ENCODE measurements at regions not wholly inside any gene's neighbourhood (a gene's known extent, or its start where the extent isn't known, plus 50 kb on each side); places are given as distances from the start of the nearest gene placed in this dataset.

DNA sequence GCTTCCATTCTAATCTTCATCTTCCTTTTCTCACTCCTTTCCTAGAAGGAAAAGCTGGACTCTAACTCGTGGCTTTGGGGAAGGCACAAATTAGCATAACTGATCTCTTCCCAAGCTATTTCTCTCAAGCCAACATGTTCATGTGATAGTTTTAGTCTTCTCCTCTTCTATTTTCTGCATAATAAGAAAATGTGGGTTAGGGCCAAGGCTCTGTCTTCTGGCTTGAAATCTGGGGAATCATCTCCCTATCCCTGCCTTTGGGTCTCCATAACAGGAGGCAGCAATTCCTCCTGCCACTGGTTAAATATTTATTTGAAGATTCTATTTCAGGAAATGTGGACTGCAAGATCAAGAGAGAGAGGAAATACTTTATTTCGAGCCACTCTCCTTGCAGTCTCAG is 1669.6 kb downstream of the MAT2B start:
- DNase-seq (ENCODE audit: low read depth in 2 of 2): no peak

DNA sequence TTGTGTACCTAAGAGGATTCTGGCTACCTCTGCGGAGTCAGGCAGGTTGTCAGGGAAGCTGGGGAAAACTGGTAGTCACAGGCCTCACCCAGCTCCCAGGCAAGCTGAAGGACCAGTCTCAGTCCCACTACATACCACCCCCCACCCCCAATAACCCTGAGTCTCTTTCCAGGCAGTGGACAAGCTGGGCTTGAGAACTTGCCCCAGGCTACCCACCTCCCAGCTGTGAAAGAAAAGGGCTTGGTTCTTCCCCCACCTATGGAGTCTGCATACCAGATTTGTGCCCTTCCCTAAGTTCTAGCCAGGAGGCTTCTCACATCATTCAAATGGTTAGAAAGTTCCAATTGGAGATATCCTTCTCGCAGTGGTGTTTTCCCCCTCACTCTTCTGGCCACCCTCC is 1678.8 kb downstream of the MAT2B start:
- DNase-seq (ENCODE audit: low read depth in 2 of 2): no peak

DNA sequence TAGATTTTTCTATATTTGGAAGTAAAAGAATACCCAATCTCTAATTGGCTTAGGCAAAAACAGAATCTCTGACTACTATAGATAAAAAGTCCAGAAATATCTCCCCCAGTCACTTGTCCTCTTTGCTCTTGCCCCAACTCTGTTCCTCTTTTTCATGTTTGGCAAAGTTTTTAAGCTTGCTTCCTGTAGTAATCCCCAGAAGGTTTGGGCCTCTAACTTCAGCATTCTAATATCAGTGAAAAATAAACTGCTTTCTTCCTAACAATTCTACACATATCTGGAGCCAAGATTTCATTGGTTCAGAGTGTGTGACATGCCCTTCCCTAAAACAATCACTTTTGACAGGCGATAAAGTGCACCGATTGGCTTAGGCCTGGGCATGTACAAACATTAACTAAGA is 1680.3 kb downstream of the MAT2B start:
- DNase-seq (ENCODE audit: low read depth in 2 of 2): no peak

DNA sequence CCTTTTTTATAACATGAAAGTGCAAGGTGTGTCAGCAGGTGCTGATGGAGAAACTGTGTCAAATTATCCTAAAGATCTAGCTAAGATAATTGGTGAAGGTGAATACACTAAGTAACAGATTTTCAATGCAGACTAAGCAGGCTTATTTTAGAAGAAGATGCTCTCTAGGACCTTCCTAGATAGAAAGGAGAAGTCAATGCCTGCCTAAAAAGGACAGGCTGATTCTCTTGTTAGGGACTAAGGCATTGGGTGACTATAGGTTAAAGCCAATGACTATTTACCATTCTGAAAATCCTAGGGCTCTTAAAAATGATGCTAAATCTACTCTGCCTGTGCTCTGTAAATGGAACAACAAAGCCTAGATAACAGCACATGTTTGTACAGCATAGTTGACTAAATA is 1682.4 kb downstream of the MAT2B start:
- no peak for DNase-seq (ENCODE audit: low read depth in 2 of 2)

DNA sequence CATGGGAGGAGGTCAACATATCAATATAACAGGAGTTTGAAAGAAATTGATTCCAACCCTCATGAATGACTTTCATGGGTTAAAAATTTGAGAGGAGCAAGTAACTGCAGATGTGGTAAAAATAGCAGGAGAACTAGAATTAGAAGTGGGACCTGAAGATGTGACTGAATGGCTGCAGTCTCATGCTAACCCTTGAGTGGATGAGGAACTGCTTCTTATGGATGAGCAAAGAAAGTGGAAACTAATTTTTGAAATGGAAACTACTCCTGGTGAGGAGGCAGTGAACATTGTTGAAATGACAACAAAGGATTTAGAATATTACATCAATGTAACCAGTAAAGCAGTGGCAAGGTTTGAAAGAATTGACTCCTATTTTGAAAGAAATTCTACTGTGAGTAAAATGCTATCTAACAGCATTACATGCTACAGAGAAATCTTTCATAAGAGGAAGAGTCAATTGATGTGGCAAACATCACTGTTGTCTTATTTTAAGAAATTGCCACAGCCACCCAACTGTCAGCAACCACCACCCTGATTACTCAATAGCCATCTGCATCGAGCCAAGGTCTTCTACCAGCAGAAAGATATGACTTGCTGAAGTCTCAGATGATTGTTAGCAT is 1683.2 kb downstream of the MAT2B start:
- DNase-seq (ENCODE audit: low read depth in 2 of 2): no peak

DNA sequence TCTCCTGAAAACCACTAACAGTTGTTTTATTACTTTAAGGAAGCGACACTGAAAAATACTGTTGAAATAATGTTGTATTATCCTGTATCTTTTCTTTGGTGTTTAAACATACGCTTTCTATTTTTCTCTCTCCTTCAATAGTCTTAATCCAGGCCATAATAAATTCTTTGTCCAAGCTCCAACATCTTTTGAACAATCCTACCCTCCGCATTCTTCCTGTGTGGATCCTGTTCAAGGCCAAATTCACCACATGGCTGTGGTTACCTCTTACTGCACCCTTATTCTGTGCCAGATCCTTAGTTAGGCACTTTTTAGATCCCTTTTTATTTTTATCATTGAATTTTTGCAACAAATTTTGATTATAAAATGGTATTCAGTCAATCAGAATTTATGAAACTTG is 1691.5 kb downstream of the MAT2B start:
- DNase-seq (ENCODE audit: low read depth in 2 of 2): no peak

DNA sequence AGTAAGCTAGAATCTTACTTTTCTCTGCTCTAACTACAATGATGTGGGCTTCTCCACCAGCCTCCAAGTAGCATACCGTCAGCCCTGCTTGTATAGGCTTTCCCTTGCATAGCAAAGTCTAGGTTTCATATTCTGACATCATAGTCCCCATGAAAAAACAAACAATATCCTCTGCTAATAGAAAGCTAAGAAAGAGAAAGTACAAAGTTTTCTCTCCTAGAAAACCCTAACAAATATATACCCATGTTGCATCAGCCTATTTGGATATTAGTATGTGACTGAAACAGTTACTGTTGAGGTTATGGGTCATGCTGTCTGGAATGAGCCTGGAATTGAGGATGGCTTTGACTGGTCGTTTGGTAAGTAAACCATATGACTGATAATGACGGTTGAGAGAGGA is 1696.0 kb downstream of the MAT2B start:
- DNase-seq (ENCODE audit: low read depth in 2 of 2): no peak

DNA sequence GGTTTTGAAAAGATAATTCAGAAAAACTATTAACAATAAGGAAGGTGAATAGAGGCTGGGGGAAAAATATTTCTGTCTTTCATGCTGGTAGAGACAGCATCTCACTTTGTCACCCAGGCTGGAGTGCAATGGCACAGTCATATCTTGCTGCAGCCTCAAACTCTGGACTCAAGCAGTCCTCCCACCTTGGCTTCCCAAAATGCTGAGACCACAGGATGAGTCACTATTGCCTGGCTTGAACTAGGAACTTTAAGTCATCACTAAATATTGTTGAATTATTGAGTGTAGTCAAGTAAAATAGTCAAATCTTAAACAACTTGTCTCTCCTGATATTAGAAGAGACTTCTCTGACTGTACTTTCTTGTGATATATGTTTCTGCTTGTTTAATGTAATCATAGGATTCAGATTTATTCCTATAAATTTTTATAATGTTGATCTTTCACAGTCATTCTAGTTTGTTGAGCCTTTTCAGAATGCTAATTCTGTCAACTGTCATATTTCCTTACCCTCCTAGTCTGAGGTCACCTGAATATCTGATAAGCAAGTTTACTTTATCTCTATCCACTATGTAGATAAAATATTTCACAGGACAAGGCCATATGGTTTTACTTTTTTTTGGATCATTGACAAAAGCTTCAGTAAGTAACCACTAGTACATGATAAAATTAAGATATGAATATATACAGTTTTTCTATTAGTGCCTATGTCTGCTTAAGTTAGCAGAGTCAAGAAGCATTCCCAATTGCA is 1696.5 kb downstream of the MAT2B start:
- no peak for DNase-seq (ENCODE audit: low read depth in 2 of 2)

DNA sequence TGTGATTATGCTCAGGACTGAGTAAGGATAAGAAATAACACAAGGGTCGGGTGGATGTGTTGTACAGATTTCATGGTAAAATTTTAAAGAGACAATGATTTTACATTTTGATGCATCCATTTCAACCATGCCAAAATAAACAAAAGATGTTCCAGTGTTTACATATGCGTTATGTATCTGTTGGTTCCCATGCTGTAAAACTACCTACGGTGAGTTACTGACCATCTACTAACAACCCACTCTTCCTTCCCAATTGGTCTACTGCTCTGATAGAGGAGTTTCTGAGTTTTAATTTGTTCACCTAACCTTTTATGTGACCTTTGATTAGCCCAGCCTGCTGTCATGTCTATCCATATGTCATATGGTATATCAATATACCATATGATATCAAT is 1697.1 kb downstream of the MAT2B start:
- no peak for DNase-seq (ENCODE audit: low read depth in 2 of 2)

DNA sequence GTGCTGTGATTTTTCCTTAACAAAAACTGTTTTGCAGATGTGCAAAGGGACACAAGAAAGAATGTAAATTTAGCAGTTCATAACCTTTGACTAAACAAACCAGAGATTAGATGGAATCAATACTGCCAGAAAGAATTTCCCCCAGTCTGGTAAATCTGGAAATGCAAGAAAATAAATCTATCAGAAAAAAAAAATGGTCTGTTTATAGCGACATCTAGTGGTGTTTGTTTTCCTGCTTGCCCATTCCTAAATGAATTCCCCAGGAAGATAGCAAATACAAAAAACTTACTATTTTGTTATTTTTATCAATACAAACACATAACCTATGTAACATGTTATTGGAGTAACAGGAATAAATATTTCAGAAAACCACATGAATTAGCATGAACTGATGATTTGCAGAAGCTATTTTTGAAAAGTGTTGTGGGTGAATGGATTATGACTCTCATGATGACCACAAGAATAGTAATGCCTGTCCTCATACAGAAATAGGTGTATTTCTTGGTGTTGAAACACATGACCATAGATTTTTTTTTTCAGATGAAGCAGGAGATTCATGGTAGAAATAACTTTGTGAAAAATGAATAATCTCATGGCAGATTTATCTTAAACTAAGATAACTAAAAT is 1703.8 kb downstream of the MAT2B start:
- DNase-seq (ENCODE audit: low read depth in 2 of 2): no peak

DNA sequence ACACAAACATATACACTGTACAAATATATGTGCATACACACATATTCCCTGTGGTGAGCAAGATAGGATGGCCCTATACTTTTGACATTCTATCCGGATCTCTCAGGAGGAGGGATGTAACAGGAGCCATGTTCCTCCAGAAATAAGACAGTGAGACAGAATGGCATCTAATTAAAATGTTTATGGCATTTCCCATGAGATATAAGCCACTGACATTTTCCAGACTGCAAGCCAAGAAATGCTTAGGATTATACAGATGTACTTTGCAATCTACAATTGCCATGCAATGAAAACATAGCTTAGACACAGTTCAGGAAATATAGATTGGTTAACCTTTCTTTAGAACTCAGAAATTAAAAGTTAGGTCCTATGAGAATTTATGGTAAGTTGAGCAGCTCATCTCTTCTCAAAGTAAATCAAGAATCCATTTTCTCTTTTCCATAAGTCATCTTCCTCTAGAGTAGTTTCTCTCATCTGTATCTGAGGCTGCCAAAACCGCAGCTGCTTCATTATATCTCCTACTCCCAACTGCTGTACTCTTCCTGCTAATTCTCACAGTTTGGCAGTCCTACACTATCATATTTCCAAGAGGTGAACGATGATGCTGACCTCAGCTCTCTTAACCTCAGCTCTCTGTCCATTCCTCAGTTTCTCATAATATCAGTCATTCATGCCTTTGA is 1719.1 kb downstream of the MAT2B start:
- DNase-seq (ENCODE audit: low read depth in 2 of 2): no peak

DNA sequence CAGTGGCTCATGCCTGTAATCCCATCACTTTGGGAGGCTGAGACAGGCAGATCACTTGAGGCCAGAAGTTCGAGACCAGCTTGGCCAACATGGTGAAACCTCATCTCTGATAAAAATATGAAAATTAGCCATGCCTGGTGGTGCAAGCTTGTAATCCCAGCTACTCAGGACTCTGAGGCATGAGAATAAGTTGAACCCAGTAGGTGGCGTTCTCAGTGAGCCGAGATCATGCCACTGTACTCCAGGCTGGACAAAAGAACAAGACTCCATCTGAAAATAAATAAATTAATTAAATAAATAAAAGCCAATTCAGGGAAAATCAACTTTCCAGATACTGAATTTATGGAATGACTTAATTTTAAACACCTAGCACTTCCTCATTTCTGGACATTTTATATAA is 1722.1 kb downstream of the MAT2B start:
- no peak for DNase-seq (ENCODE audit: low read depth in 2 of 2)

DNA sequence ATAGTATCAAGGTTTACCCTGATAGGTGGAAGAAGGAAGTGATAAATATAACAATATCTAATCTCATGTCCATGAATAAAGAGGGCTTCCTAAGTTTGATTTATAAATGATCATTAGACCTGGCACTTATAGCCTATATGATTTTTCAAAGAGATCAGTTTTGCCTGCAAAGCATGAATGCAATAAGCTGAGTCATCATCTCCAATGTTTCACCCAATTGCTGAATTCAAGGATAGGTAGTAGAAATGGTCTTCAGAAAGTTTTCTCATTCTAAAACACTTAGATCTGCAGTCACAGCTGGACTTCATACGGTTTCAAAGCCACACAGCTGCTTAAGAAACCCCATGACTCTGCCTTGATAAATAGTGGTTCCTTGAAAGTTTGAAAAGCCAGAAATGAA is 1722.8 kb downstream of the MAT2B start:
- no peak for DNase-seq (ENCODE audit: low read depth in 2 of 2)

DNA sequence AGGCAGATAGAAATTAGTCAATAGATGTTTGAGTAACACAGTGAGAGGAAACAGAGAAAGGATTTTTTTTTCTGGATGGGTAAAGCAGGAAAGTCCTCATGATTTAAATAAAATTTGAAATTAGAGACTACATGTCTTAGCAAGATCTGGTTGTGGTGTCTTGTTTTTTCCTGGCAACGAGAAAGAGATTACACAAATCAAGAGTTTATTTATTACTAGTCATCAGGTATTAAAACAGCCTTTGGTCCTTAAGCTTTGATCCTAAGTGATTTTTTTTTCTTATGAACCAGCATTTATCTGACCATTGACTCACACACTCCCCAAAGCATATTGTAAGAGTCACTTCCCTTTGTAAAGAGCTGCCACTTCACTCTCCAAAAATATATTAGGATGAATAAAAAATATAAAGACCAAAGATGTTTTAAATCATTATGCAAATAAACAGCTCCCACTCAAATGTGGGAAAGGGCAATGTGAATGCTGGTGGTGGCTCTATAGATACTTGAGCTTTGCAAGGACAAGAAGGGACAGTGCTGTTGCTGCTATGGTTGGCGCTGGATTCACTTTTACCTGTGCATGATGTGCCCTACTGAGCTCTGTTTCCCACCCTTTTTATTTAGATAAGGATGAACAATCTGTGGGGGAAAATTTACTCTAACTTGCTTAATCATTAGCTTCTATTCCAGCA is 1726.5 kb downstream of the MAT2B start:
- DNase-seq (ENCODE audit: low read depth in 2 of 2): no peak

DNA sequence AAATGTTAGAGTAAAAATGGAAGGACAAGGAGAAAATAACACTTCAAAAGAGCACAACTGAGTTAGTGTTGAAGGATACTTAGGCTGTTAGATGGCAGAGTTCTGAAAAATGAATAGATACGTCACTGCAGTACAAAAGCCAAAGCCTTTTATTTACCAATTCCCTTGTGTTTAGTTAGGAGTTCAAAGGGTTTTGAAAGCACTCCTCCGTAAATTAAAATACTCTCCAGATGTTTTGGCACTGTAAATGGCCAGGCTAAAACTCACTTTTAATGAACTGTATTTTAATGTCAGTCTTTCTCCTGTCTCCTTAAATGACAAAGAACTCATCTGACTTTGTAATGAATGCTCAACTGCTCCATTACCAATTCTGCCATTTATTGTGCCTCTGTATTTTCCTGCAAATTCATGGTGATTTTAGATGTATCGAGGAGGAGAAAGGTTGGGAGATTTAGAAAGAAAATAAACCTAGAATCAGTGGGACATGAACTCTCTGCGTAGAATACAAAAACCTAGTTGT is 1727.2 kb downstream of the MAT2B start:
- DNase-seq (ENCODE audit: low read depth in 2 of 2): no peak

DNA sequence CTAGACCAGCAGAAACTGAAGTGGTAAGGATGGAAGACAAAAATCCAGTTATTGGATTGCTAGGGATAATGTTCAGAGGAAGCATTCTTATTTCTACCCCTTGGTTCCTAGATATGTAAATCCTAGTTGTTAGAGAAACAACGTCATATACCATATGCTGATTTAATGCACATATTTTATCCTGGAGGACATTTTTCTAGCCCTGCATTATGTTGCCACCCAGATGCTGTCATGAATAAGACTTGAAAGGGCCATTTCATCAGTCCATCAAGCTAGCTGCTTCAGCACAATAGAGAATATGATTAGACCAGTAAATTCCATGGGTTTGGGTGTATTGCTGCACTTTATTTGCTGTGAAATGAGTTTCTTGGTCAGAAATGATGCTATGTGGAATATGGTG is 1736.4 kb downstream of the MAT2B start:
- no peak for DNase-seq (ENCODE audit: low read depth in 2 of 2)

DNA sequence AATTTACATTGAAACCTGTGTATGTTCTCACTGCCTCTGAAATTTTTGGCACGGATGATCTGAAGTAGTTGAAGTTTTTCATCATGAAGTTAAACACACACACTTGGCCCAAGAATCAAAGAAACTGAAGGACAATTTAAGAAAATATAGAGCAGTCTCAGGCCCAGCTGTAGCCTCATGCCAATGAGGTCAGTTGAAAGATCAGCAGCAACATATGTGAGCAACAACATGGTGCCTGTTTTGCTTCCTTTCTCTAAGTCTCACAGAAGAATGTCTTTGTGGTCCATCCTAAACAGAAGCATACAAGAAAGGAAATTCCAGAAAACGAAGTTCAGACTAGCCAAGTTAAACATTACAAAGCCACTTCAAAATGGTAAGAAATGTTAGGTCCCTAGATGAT is 1737.2 kb downstream of the MAT2B start:
- no peak for DNase-seq (ENCODE audit: low read depth in 2 of 2)

DNA sequence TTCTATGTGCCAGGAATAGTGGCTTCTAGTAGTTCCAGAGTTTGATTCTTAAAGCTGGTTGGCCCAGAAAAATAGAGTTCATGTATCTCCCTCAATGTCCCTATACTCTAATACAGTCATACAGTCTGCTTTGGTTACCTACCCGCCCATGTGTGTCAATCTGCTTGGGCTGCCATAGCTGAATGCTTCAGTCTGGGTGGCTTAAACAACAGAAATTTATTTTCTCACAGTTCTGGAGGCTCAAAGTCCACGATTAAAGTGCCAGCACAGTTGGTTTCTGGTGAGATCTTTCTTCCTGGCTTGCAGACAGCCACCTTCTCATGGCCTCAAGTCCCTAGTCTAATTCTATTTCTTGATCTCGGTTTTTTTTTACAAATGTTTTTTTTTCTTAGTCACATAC is 1739.0 kb downstream of the MAT2B start:
- no peak for DNase-seq (ENCODE audit: low read depth in 2 of 2)

DNA sequence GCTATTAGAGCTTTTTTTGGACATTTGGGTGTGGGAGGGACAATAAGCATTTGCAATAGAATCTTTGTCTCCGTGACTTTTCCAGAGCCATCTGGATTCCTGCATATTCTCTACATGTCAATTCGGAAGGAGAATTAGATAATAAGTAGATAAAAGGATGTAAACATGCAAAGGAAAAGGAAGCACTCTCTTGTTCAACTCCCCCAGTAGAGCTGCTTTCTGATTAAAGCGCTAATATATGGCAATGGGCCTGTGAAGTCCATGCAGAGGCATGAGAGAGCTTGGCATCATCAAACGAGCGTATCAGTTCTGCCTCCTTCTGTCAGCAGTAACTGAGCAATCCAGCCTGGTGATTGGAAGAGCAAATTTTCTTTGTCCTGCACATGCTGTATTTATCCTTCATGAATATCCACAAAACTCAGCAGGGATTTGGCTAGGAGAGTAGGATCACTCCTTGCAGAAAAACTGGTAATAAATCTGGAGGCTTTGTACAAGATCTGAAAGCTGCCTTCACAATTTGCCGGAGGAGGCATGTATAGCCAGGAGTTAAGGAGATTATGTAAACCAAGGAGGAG is 1752.9 kb downstream of the MAT2B start:
- no peak for DNase-seq (ENCODE audit: low read depth in 2 of 2)

DNA sequence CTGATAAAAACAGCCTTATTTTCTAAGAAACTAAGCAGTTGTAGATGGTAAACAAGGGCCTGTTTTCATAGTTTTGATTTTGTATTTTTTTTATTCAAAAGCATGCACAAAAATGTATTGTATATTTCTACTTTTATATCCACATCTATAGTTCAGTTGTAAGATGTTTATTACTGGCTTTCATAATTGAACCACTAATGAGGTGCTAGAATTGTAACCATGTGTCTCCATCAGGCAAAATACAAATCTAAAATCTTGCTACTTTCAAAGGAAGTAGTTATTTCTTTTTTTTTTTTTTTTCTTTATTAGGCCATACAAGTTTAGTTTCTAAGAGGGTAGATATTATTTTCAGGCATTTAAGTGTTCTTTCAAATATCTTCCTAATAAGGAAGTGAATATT is 1755.0 kb downstream of the MAT2B start:
- DNase-seq (ENCODE audit: low read depth in 2 of 2): no peak

DNA sequence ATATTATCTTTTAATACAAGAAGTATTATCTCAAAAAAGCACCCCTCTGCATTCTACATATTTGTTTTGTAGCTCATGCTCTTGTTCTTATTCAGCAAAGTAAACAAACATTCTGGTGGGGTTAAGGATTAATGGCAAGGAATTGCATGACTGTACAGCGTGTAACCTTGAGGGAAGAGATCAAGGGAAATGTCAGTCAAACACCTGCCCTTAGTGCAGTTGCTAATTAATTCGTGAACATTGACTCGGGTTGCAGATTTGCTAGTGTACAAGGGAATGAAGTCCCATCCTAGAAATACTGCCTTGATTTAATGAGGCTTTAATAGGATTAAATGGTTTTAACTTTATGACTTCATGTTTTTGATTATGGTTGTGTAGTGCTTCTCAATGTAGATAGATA is 1758.1 kb downstream of the MAT2B start:
- no peak for DNase-seq (ENCODE audit: low read depth in 2 of 2)

DNA sequence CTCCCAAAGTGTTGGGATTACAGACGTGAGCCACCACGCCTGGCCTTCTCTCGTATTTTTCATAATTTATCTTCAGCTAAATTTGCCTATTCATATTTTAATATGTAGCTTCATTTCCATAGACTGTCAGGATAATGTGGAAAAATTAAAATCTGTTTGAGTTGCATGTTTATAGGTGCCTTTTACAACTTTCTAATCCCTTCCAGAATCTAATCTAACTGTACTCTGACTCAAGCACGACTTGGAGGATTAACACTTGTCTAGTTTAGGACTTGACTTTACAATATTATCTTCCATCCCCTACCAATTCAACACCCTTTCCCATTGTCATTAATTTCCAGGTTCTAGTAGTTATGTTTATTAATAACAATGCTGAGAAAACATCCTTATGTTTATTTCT is 1761.5 kb downstream of the MAT2B start:
- no peak for DNase-seq (ENCODE audit: low read depth in 2 of 2)

Measured in stimulated activated CD4-positive, alpha-beta T cell treated with anti-CD3 and anti-CD28 coated beads, Interleukin-1b, Interleukin-23, amount 100 ng/mL, for 4 hours (primary cell).